KMS-11 (cell line): ENCODE measurements at regions not wholly inside any gene's neighbourhood (a gene's known extent, or its start where the extent isn't known, plus 50 kb on each side); places are given as distances from the start of the nearest gene placed in this dataset.

Experiments
- H2AFZ ChIP-seq: fragments of 200-600 bp; sonication (generic); 2 replicates; pipeline ENCODE4 v1.6.1; 2016; ENCODE audit warnings: antibody characterized with exemption, mixed run types, low read depth
- H3K27ac ChIP-seq: fragments of 200-600 bp; sonication (generic); 2 replicates; pipeline ENCODE4 v1.6.1; 2016; ENCODE audit warnings: mild to moderate bottlenecking, mixed run types
- H3K27me3 ChIP-seq: fragments of 200-600 bp; sonication (generic); 2 replicates; pipeline ENCODE4 v1.6.1; 2017; ENCODE audit warnings: mild to moderate bottlenecking, low read depth, mixed run types, moderate library complexity; ENCODE audit not compliant: insufficient read depth
- H3K36me3 ChIP-seq: fragments of 200-600 bp; sonication (generic); 2 replicates; pipeline ENCODE4 v1.6.1; 2017; ENCODE audit warnings: mild to moderate bottlenecking, mixed run types; ENCODE audit not compliant: insufficient read depth
- H3K4me1 ChIP-seq: fragments of 200-600 bp; sonication (generic); 2 replicates; pipeline ENCODE4 v1.6.1; 2016; ENCODE audit warnings: mild to moderate bottlenecking, low read depth, mixed run types; ENCODE audit not compliant: poor library complexity, severe bottlenecking
- H3K4me2 ChIP-seq: fragments of 200-600 bp; sonication (generic); 2 replicates; pipeline ENCODE4 v1.7.0; 2016; ENCODE audit warnings: mild to moderate bottlenecking, mixed run types
- H3K4me3 ChIP-seq: fragments of 200-600 bp; sonication (generic); IDR thresholded peaks from 2 replicates; pipeline ENCODE4 v1.6.1; 2017; ENCODE audit warnings: low read depth, low read length, mixed read lengths; ENCODE audit not compliant: insufficient read depth
- H3K79me2 ChIP-seq: fragments of 200-600 bp; sonication (generic); 2 replicates; pipeline ENCODE4 v1.6.1; 2016; ENCODE audit warnings: low read depth, mixed run types; ENCODE audit not compliant: insufficient read depth
- H3K9ac ChIP-seq: fragments of 200-600 bp; sonication (generic); 2 replicates; pipeline ENCODE4 v1.6.1; 2016; ENCODE audit warnings: mild to moderate bottlenecking, mixed run types
- H4K20me1 ChIP-seq: fragments of 200-600 bp; sonication (generic); 2 replicates; pipeline ENCODE4 v1.6.1; 2016; ENCODE audit warnings: mild to moderate bottlenecking, mixed run types; ENCODE audit not compliant: insufficient read depth
- TF ChIP-seq, protein P1 (sequence below): fragments of 200-600 bp; sonication (generic); conservative IDR thresholded peaks from 2 replicates; pipeline ENCODE4 v1.6.1; 2017; ENCODE audit warnings: low read depth, mild to moderate bottlenecking, antibody characterized with exemption, low read length, moderate library complexity, mixed read lengths

DNA sequence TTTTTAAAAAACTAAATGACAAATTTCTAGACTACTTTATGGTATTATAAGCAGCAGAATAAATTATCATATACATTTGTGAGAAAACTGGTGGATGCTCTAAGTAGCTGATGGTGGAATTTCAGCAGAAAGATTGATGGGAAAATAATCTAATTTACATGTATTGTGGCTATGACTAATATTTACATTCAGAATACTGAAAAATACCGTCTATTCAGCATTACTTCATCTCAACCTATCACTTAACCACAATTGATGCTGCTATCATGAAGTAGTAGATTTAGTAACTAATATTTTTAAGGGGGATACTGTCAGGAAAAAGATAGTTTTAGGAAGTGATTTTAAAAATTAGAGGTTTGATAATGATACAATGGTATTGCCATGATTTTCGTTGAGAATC is 137.9 kb downstream of the IFI44 start:
- no peak overlapping the region for H3K9ac ChIP-seq
- H4K20me1 ChIP-seq = no peaks in the 10 kb centered on the region
- no peaks in the 10 kb centered on the region for H3K79me2 ChIP-seq
- H3K4me1 ChIP-seq = no peaks in the 10 kb centered on the region
- no peak overlapping the region for H3K4me2 ChIP-seq
- no peaks in the 10 kb centered on the region for H3K27me3 ChIP-seq
- H3K4me3 ChIP-seq = no peak overlapping the region
- no peaks in the 10 kb centered on the region for H3K36me3 ChIP-seq
- H2AFZ ChIP-seq = no peak overlapping the region
- TF ChIP-seq, protein P1, sequence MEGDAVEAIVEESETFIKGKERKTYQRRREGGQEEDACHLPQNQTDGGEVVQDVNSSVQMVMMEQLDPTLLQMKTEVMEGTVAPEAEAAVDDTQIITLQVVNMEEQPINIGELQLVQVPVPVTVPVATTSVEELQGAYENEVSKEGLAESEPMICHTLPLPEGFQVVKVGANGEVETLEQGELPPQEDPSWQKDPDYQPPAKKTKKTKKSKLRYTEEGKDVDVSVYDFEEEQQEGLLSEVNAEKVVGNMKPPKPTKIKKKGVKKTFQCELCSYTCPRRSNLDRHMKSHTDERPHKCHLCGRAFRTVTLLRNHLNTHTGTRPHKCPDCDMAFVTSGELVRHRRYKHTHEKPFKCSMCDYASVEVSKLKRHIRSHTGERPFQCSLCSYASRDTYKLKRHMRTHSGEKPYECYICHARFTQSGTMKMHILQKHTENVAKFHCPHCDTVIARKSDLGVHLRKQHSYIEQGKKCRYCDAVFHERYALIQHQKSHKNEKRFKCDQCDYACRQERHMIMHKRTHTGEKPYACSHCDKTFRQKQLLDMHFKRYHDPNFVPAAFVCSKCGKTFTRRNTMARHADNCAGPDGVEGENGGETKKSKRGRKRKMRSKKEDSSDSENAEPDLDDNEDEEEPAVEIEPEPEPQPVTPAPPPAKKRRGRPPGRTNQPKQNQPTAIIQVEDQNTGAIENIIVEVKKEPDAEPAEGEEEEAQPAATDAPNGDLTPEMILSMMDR = no peak
- H3K27ac ChIP-seq = no peak overlapping the region

DNA sequence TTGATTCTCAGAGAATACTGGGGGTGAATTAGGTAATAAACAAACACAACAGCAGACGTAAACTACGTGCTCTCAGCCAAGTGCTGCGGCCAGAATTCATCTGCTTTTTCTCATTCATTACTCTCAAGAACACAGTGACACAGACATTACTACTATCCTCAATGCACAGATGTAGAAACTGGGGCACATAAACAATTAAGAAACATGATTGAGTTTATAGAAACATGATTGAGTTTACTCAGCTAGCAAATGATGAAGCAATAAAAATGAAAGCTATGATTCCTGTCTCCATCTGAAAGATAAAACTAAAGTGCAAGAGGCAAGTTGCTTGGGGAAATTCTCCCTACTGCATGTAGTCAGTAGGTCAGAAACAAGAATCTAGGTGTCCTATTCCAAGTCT is 140.5 kb downstream of the IFI44 start:
- no peak overlapping the region for H3K4me3 ChIP-seq
- no peaks in the 10 kb centered on the region for H4K20me1 ChIP-seq
- no peak overlapping the region for H3K27ac ChIP-seq
- no peaks in the 10 kb centered on the region for H3K36me3 ChIP-seq
- no peak overlapping the region for H2AFZ ChIP-seq
- no peak overlapping the region for H3K4me2 ChIP-seq
- no peak overlapping the region for H3K9ac ChIP-seq
- H3K4me1 ChIP-seq = no peaks in the 10 kb centered on the region
- H3K79me2 ChIP-seq = no peaks in the 10 kb centered on the region
- H3K27me3 ChIP-seq = no peaks in the 10 kb centered on the region
- TF ChIP-seq, protein P1 = no peak

DNA sequence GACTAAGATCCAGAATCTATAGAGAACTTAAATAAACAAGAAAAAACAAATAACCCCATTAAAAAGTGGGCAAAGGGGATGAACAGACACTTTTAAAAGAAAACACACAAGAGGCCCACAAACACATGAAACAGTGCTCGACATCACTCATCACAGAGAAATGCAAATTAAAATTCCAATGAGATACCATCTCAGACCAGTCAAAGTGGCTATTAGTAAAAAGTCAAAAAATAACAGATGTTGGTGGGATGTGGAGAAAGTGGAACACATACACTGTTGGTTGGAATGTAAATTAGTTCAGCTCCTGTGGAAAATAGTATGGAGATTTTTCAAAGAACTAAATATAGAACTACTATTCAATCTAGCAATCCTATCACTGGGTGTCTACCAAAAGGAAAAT is 143.1 kb downstream of the IFI44 start:
- H3K4me2 ChIP-seq = no peak overlapping the region
- TF ChIP-seq, protein P1 = no peak
- no peak overlapping the region for H2AFZ ChIP-seq
- H3K27me3 ChIP-seq = no peaks in the 10 kb centered on the region
- H3K9ac ChIP-seq = no peak overlapping the region
- H4K20me1 ChIP-seq = no peaks in the 10 kb centered on the region
- H3K4me3 ChIP-seq = no peak overlapping the region
- H3K27ac ChIP-seq = no peak overlapping the region
- no peaks in the 10 kb centered on the region for H3K4me1 ChIP-seq
- no peaks in the 10 kb centered on the region for H3K36me3 ChIP-seq
- no peaks in the 10 kb centered on the region for H3K79me2 ChIP-seq

DNA sequence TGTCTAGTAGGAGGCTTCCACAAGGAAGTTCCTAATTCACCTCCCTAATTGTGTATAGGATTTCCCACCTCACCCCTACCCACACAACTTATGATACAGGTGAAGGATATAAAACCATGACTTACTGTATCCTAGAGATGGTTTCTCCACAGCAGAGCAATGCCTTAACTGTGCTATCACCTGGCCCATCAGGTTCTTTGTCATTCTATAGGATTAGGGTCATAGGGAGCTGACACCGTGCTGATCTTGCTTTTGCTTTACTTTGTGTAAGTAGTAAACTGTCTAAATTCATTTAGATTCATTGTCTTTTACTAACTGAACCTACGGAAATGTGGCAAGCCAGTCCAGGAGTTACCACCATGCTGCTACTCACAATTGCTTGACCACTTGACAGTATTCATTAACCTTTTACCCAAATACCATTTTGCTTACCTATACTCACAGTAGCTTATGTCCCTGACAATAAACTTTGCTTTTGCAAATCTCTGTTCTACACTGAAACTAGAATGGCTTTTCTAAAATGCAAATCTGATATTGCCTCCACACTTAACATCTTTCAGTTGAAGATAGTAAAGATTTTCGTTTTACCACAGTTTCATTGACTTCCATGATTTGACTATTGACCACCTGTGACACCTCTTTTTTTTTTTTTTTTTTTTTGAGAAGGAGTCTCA is 147.6 kb downstream of the IFI44 start:
- Histone ChIP-seq H4K20me1 (no peaks in the 10 kb centered on the region), H3K79me2 (no peaks in the 10 kb centered on the region), H3K4me3 (no peak overlapping the region), H2AFZ (no peak overlapping the region), H3K27me3 (no peaks in the 10 kb centered on the region), H3K36me3 (no peaks in the 10 kb centered on the region), H3K27ac (no peak overlapping the region), H3K4me1 (no peaks in the 10 kb centered on the region), H3K9ac (no peak overlapping the region), H3K4me2 (no peak overlapping the region)
- TF ChIP-seq, protein P1 = no peak
